Neural progenitor cell (in vitro differentiated cells): ENCODE measurements at regions not wholly inside any gene's neighbourhood (a gene's known extent, or its start where the extent isn't known, plus 50 kb on each side); places are given as distances from the start of the nearest gene placed in this dataset.

ENCODE experiments used
- DNase-seq: peaks from one replicate; pipeline ENCODE4 v3.0.0-alpha.2; 2016; ENCODE audit warnings: low spot score
- H2AFZ ChIP-seq: fragments of 200-600 bp; sonication (generic); replicated peaks from 2 replicates; pipeline ENCODE4 v1.6.1; 2016; ENCODE audit warnings: antibody characterized with exemption
- H3F3A ChIP-seq: fragments of 200-600 bp; sonication (generic); 2 replicates; pipeline ENCODE4 v1.6.1; 2016; ENCODE audit warnings: antibody characterized with exemption, low read depth
- H3K27ac ChIP-seq: fragments of 200-600 bp; sonication (generic); 2 replicates; pipeline ENCODE4 v1.5.1; 2016; ENCODE audit warnings: mild to moderate bottlenecking
- H3K27me3 ChIP-seq: fragments of 200-600 bp; sonication (generic); 2 replicates; pipeline ENCODE4 v1.6.1; 2016; ENCODE audit warnings: mild to moderate bottlenecking, moderate library complexity
- H3K36me3 ChIP-seq: fragments of 200-600 bp; sonication (generic); 2 replicates; pipeline ENCODE4 v1.5.1; 2016
- H3K4me1 ChIP-seq: fragments of 200-600 bp; sonication (generic); 2 replicates; pipeline ENCODE4 v1.6.1; 2016; ENCODE audit warnings: mixed run types
- H3K4me2 ChIP-seq: fragments of 200-600 bp; sonication (generic); 2 replicates; pipeline ENCODE4 v1.6.1; 2016
- H3K4me3 ChIP-seq: fragments of 200-600 bp; sonication (generic); 2 replicates; pipeline ENCODE4 v1.5.1; 2016
- H3K79me2 ChIP-seq: fragments of 200-600 bp; sonication (generic); 2 replicates; pipeline ENCODE4 v1.6.1; 2016; ENCODE audit warnings: low read depth
- H3K9ac ChIP-seq: fragments of 200-600 bp; sonication (generic); 2 replicates; pipeline ENCODE4 v1.6.1; 2016
- H3K9me3 ChIP-seq: fragments of 200-600 bp; sonication (generic); 2 replicates; pipeline ENCODE4 v1.5.1; 2016; ENCODE audit warnings: low read depth
- H4K20me1 ChIP-seq: fragments of 200-600 bp; sonication (generic); 2 replicates; pipeline ENCODE4 v1.6.1; 2016; ENCODE audit warnings: low read depth
- H3K27ac Mint-ChIP-seq: 3 replicates; pipeline ENCODE4 v1.8.0; 2021; ENCODE audit warnings: mixed read lengths
- H3K27me3 Mint-ChIP-seq: 2 replicates; pipeline ENCODE4 v1.8.0; 2022; ENCODE audit warnings: low read depth, mild to moderate bottlenecking, inconsistent platforms, moderate library complexity, mixed read lengths; ENCODE audit not compliant: insufficient read depth
- H3K36me3 Mint-ChIP-seq: 3 replicates; pipeline ENCODE4 v1.8.0; 2021; ENCODE audit warnings: mixed read lengths
- H3K4me1 Mint-ChIP-seq: 3 replicates; pipeline ENCODE4 v1.8.0; 2021; ENCODE audit warnings: mixed read lengths
- H3K4me3 Mint-ChIP-seq: 3 replicates; pipeline ENCODE4 v1.8.0; 2021; ENCODE audit warnings: mild to moderate bottlenecking, moderate library complexity, mixed read lengths
- H3K9me3 Mint-ChIP-seq: 3 replicates; pipeline ENCODE4 v1.8.0; 2020; ENCODE audit warnings: mixed read lengths
- EZH2 ChIP-seq: fragments of 200-600 bp; sonication (generic); IDR thresholded peaks from 2 replicates; pipeline ENCODE4 v1.6.1; 2017; ENCODE audit warnings: antibody characterized with exemption, mild to moderate bottlenecking, moderate library complexity
- EZH2phosphoT487 ChIP-seq: fragments of 200-600 bp; sonication (generic); IDR thresholded peaks from 2 replicates; pipeline ENCODE4 v1.6.1; 2017; ENCODE audit warnings: antibody characterized with exemption
- TF ChIP-seq, protein P1 (sequence below): fragments of 200-600 bp; sonication (generic); IDR thresholded peaks from 2 replicates; pipeline ENCODE4 v1.5.1; 2017; ENCODE audit warnings: antibody characterized with exemption, mild to moderate bottlenecking

GRCh38 chr1:47580451-47580995, 142.7 kb downstream of the FOXD2 start:
- Histone ChIP-seq H3K9ac (no peak overlapping the region), H3K79me2 (no peaks in the 10 kb centered on the region), H2AFZ (no peak overlapping the region), H3K27me3 (no peaks in the 10 kb centered on the region), H4K20me1 (no peaks in the 10 kb centered on the region), H3K9me3 (no peaks in the 10 kb centered on the region), H3K4me2 (no peak overlapping the region), H3K36me3 (no peaks in the 10 kb centered on the region), H3K4me3 (no peak overlapping the region), H3K27ac (no peak overlapping the region), H3K4me1 (peaks cover 3% of the 10 kb centered on the region), H3F3A (no peaks in the 10 kb centered on the region)
- no peak overlapping the region for H3K4me3 Mint-ChIP-seq
- H3K27ac Mint-ChIP-seq = no peak overlapping the region
- TF ChIP-seq EZH2 (no peak), EZH2phosphoT487 (no peak)
- TF ChIP-seq, protein P1, sequence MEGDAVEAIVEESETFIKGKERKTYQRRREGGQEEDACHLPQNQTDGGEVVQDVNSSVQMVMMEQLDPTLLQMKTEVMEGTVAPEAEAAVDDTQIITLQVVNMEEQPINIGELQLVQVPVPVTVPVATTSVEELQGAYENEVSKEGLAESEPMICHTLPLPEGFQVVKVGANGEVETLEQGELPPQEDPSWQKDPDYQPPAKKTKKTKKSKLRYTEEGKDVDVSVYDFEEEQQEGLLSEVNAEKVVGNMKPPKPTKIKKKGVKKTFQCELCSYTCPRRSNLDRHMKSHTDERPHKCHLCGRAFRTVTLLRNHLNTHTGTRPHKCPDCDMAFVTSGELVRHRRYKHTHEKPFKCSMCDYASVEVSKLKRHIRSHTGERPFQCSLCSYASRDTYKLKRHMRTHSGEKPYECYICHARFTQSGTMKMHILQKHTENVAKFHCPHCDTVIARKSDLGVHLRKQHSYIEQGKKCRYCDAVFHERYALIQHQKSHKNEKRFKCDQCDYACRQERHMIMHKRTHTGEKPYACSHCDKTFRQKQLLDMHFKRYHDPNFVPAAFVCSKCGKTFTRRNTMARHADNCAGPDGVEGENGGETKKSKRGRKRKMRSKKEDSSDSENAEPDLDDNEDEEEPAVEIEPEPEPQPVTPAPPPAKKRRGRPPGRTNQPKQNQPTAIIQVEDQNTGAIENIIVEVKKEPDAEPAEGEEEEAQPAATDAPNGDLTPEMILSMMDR = no peak
- H3K4me1 Mint-ChIP-seq = peaks cover 18% of the 10 kb centered on the region
- peaks cover 2% of the 10 kb centered on the region for H3K9me3 Mint-ChIP-seq
- H3K27me3 Mint-ChIP-seq = peaks cover 16% of the 10 kb centered on the region
- DNase-seq = no peak
- H3K36me3 Mint-ChIP-seq = no peaks in the 10 kb centered on the region

DNA sequence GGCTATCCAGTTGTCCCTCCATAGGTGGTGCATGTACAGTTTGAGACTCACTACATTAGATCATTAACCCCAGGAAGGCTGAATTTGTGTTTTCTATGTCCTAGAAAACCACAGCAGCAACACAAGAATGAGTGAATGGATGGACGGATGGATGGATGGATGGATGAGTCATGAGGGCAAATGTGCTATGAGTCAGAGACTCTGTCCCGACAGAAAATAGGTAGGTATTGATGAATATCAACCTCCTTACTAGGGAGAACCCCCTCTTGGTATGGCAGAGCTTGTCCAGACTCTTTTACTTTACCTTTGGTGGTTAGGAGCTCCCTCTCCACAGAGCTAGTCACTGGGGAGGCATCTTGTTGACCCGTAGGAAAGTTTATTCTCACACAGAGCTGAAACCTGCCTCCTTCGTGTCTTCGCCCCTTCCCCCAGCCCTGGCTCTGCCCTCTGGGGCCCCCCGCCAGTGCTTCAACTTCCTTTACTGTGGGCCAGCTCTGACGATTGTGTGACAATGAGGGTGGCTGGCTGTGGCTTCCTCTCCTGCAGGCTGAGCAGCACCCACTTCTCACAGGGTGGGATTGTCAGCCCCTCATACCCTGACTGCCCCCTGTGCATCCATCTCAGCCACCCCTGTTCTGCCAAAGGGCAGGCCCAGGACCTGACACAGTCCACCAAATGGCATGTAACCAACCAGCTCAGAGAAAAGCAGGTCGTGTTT, 145.2 kb downstream of the FOXD2 start:
- Histone ChIP-seq H3K9me3 (no peaks in the 10 kb centered on the region), H3K79me2 (no peaks in the 10 kb centered on the region), H3K27ac (no peak overlapping the region), H3K36me3 (no peaks in the 10 kb centered on the region), H4K20me1 (no peaks in the 10 kb centered on the region), H3K9ac (no peak overlapping the region), H3F3A (no peaks in the 10 kb centered on the region), H3K27me3 (no peaks in the 10 kb centered on the region), H3K4me2 (no peak overlapping the region), H3K4me1 (no peaks in the 10 kb centered on the region), H3K4me3 (no peak overlapping the region), H2AFZ (no peak overlapping the region)
- Mint-ChIP-seq H3K9me3 (peaks cover 2% of the 10 kb centered on the region), H3K27me3 (peaks cover 4% of the 10 kb centered on the region), H3K36me3 (no peaks in the 10 kb centered on the region), H3K27ac (no peak overlapping the region), H3K4me3 (no peak overlapping the region), H3K4me1 (peaks cover 10% of the 10 kb centered on the region)
- DNase-seq = no peak
- TF ChIP-seq, protein P1 = no peak
- TF ChIP-seq EZH2phosphoT487 (no peak), EZH2 (no peak)

GRCh38 chr1:47584249-47584648, 146.4 kb downstream of the FOXD2 start:
- Histone ChIP-seq H3K27me3 (peaks cover 5% of the 10 kb centered on the region), H4K20me1 (no peaks in the 10 kb centered on the region), H3K9me3 (no peaks in the 10 kb centered on the region), H3K9ac (no peak overlapping the region), H3K4me2 (no peak overlapping the region), H3K79me2 (no peaks in the 10 kb centered on the region), H3K36me3 (no peaks in the 10 kb centered on the region), H3K4me3 (no peak overlapping the region), H3K27ac (no peak overlapping the region), H3F3A (no peaks in the 10 kb centered on the region), H3K4me1 (no peaks in the 10 kb centered on the region), H2AFZ (no peak overlapping the region)
- Mint-ChIP-seq H3K36me3 (no peaks in the 10 kb centered on the region), H3K27ac (no peak overlapping the region), H3K4me1 (peaks cover 3% of the 10 kb centered on the region), H3K9me3 (peaks cover 2% of the 10 kb centered on the region), H3K4me3 (no peak overlapping the region), H3K27me3 (peaks cover 4% of the 10 kb centered on the region)
- DNase-seq = no peak
- TF ChIP-seq EZH2 (no peak), EZH2phosphoT487 (no peak)
- TF ChIP-seq, protein P1 = no peak
